ENCODE measurements at regions not wholly inside any gene's neighbourhood (a gene's known extent, or its start where the extent isn't known, plus 50 kb on each side); places are given as distances from the start of the nearest gene placed in this dataset.

DNA sequence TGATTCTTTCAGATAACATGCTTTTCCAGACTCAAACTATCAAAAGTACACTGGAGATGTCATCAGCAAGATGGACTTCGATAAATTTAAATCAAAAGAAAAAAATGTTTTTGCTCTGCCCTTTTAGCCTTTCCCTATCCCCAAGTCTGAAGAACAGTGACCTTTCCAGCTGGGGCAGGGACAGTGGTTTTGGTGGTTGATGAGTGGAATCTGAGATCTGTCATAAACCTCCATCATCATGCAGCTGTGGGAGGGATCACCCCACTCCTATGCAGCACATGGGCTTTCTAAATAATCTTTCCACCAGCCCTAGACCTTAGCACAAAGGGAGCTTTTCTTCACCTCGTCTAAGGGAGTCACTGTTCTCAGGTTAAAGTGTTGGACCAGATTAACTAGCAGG lies 869.5 kb upstream of the SOX9 start:
- Histone ChIP-seq H3K18ac (ENCODE audit: low read depth, low read length) (no peak overlapping the region), H3K4ac (ENCODE audit: low read depth, low read length) (no peak overlapping the region), H2BK20ac (ENCODE audit: low read depth, low read length) (no peak overlapping the region), H3K9me1 (ENCODE audit: insufficient read depth, low read length) (no peaks in the 10 kb centered on the region), H3K9me3 (ENCODE audit: control insufficient read depth, insufficient read depth, low read length) (no peaks in the 10 kb centered on the region), H3K14ac (replicated peaks; ENCODE audit: low read depth, low read length) (no peak overlapping the region), H2AK9ac (replicated peaks; ENCODE audit: low read depth, low read length, poor library complexity) (no peak overlapping the region), H2BK120ac (ENCODE audit: low read depth, low read length) (no peak overlapping the region), H3K56ac (ENCODE audit: extremely low read depth, insufficient read depth, low read length) (no peak overlapping the region), H4K5ac (ENCODE audit: low read depth, low read length) (no peak overlapping the region), H2BK5ac (ENCODE audit: low read depth, low read length, poor library complexity, severe bottlenecking) (no peak overlapping the region), H3K4me3 (ENCODE audit: insufficient read depth, low read depth, low read length) (no peak overlapping the region), H4K8ac (ENCODE audit: low read depth in 2 of 2, low read length in 2 of 2) (no peak overlapping the region), H3K4me1 (ENCODE audit: control insufficient read depth, insufficient read depth, low read length) (peaks cover 2% of the 10 kb centered on the region; the same call in 1 of the 2 replicates), H2AFZ (replicated peaks; ENCODE audit: low read length, poor library complexity) (no peak overlapping the region), H4K91ac (ENCODE audit: insufficient read depth, low read depth, low read length) (no peak overlapping the region), H3K36me3 (ENCODE audit: control insufficient read depth, insufficient read depth, low read length) (no peaks in the 10 kb centered on the region), H3K27me3 (ENCODE audit: control insufficient read depth, insufficient read depth, low read length) (no peaks in the 10 kb centered on the region), H2BK15ac (ENCODE audit: low read depth, low read length) (no peak overlapping the region), H3K4me2 (ENCODE audit: low read depth, low read length) (no peak overlapping the region), H2AK5ac (ENCODE audit: low read depth, low read length) (no peak overlapping the region), H3K27ac (ENCODE audit: insufficient read depth, low read length) (no peak overlapping the region), H3K23ac (ENCODE audit: low read depth, low read length) (no peak overlapping the region), H3K79me1 (ENCODE audit: low read depth in 1 of 2, low read length in 2 of 2) (no peaks in the 10 kb centered on the region), H3K9ac (ENCODE audit: low read depth, low read length) (no peak overlapping the region), H4K20me1 (ENCODE audit: insufficient read depth, low read length) (no peaks in the 10 kb centered on the region)
- CTCF ChIA-PET = no interaction called here
- dilution Hi-C loops (cut with HindIII; ENCODE audit: low sequenced_read_pairs, unreplicated experiment) (no loop called here), in situ Hi-C loops (cut with MboI; ENCODE audit: low sequenced_read_pairs) (no loop called here), intact Hi-C loops (cut with micrococcal nuclease) (no loop called here)
- WGBS, 2 experiments (ENCODE audit: extremely low coverage in 2 of 2, insufficient read length in 1 of 2) = no CpG with 5 or more reads among the region's 2 CpGs
- ATAC-seq (ENCODE audit: low read depth) = no peak
- POLR2A ChIA-PET (ENCODE audit: unreplicated experiment) = no interaction called here
- TF ChIP-seq, protein P1, sequence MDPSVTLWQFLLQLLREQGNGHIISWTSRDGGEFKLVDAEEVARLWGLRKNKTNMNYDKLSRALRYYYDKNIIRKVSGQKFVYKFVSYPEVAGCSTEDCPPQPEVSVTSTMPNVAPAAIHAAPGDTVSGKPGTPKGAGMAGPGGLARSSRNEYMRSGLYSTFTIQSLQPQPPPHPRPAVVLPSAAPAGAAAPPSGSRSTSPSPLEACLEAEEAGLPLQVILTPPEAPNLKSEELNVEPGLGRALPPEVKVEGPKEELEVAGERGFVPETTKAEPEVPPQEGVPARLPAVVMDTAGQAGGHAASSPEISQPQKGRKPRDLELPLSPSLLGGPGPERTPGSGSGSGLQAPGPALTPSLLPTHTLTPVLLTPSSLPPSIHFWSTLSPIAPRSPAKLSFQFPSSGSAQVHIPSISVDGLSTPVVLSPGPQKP (IDR thresholded peaks at IDR 0.05; ENCODE audit: borderline replicate concordance, low read depth, low read length) = no peak
- no peak for TF ChIP-seq RAD21 (IDR thresholded peaks at IDR 0.05; ENCODE audit: low read length)
- no peak for TF ChIP-seq FOS (IDR thresholded peaks at IDR 0.05; ENCODE audit: low read depth, low read length)
- no peak for TF ChIP-seq CEBPB (IDR thresholded peaks at IDR 0.05; ENCODE audit: low read depth, low read length)
- TF ChIP-seq POLR2A (IDR thresholded peaks at IDR 0.05; ENCODE audit: low read depth, low read length) = no peak
- TF ChIP-seq, protein P2, sequence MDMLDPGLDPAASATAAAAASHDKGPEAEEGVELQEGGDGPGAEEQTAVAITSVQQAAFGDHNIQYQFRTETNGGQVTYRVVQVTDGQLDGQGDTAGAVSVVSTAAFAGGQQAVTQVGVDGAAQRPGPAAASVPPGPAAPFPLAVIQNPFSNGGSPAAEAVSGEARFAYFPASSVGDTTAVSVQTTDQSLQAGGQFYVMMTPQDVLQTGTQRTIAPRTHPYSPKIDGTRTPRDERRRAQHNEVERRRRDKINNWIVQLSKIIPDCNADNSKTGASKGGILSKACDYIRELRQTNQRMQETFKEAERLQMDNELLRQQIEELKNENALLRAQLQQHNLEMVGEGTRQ (IDR thresholded peaks at IDR 0.05; ENCODE audit: low read depth, low read length) = no peak
- no peak for TF ChIP-seq CHD1 (IDR thresholded peaks at IDR 0.05; ENCODE audit: low read depth, low read length)
- TF ChIP-seq MAFK (IDR thresholded peaks at IDR 0.05; ENCODE audit: low read depth, low read length) = no peak
- TF ChIP-seq MAZ (IDR thresholded peaks at IDR 0.05; ENCODE audit: borderline replicate concordance, low read depth, low read length) = no peak
- no peak for TF ChIP-seq RFX5 (IDR thresholded peaks at IDR 0.05; ENCODE audit: low read depth, low read length)
- TF ChIP-seq, protein P3, sequence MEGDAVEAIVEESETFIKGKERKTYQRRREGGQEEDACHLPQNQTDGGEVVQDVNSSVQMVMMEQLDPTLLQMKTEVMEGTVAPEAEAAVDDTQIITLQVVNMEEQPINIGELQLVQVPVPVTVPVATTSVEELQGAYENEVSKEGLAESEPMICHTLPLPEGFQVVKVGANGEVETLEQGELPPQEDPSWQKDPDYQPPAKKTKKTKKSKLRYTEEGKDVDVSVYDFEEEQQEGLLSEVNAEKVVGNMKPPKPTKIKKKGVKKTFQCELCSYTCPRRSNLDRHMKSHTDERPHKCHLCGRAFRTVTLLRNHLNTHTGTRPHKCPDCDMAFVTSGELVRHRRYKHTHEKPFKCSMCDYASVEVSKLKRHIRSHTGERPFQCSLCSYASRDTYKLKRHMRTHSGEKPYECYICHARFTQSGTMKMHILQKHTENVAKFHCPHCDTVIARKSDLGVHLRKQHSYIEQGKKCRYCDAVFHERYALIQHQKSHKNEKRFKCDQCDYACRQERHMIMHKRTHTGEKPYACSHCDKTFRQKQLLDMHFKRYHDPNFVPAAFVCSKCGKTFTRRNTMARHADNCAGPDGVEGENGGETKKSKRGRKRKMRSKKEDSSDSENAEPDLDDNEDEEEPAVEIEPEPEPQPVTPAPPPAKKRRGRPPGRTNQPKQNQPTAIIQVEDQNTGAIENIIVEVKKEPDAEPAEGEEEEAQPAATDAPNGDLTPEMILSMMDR (conservative IDR thresholded peaks at IDR 0.05; ENCODE audit: low read depth, low read length) = no peak
- TF ChIP-seq RCOR1 (IDR thresholded peaks at IDR 0.05; ENCODE audit: insufficient replicate concordance, low read length) = no peak
- no peak for TF ChIP-seq NFE2L2 (IDR thresholded peaks at IDR 0.05; ENCODE audit: low read depth, low read length)
- no peak for TF ChIP-seq BHLHE40 (IDR thresholded peaks at IDR 0.05; ENCODE audit: low read depth, low read length)
- BruUV-seq (replicated peaks) = no TSS peak
- DNase-seq = peak; percentile 41

Data from IMR-90 (cell line).